Tibial nerve (tissue), 4 donors: ENCODE measurements at regions not wholly inside any gene's neighbourhood (a gene's known extent, or its start where the extent isn't known, plus 50 kb on each side); places are given as distances from the start of the nearest gene placed in this dataset.

Experiments
- DNase-seq, 2 donors: peaks; one replicate each; pipeline ENCODE4 v3.0.0-alpha.2; 2019; ENCODE audit warnings: low spot score in 2 of 2
- H3K27ac ChIP-seq, 4 donors: fragments of 200-600 bp; sonication (generic) in 3 of 4; one replicate each; pipeline ENCODE4 v1.5.1; 2017 to 2019; ENCODE audit warnings: mild to moderate bottlenecking in 1 of 4
- H3K27me3 ChIP-seq, 2 donors: fragments of 200-600 bp; sonication (generic) in 1 of 2; one replicate each; pipeline versions ENCODE4 v1.5.1 to v1.6.0; 2017 to 2019
- H3K36me3 ChIP-seq, 3 donors: fragments of 200-600 bp; sonication (generic); one replicate each; pipeline ENCODE4 v1.5.1; 2018 to 2019
- H3K4me1 ChIP-seq, 4 donors: fragments of 200-600 bp; sonication (generic) in 3 of 4; one replicate each; pipeline ENCODE4 v1.5.1; 2017 to 2019
- H3K4me3 ChIP-seq, 4 donors: fragments of 200-600 bp; sonication (generic) in 3 of 4; one replicate each; pipeline ENCODE4 v1.5.1; 2017 to 2019; ENCODE audit warnings: mild to moderate bottlenecking in 1 of 4, moderate library complexity in 1 of 4
- H3K9me3 ChIP-seq, 4 donors: fragments of 200-600 bp; sonication (generic) in 3 of 4; one replicate each; pipeline ENCODE4 v1.5.1; 2017 to 2019
- EP300 ChIP-seq, 2 donors: sonication (generic); formaldehyde crosslinking; IDR thresholded peaks; one replicate each; pipeline ENCODE4 v1.6.1; 2017; ENCODE audit warnings: antibody characterized with exemption in 2 of 2, mild to moderate bottlenecking in 1 of 2
- POLR2A ChIP-seq, 2 donors: fragments of 450-650 bp; IDR thresholded peaks; one replicate each; pipeline ENCODE4 v1.6.1; 2017; ENCODE audit warnings: antibody characterized with exemption in 2 of 2, mild to moderate bottlenecking in 2 of 2, moderate library complexity in 2 of 2
- WGBS, 2 donors: methylation state at CpG; one replicate each; pipeline ENCODE4 v1.1.5; 2018; 5-methylcytosine and 5-hydroxymethylcytosine counted together
- TF ChIP-seq, protein P1 (sequence below), 5 experiments: fragments of 200-600 bp in 3 of 5; fragments of 450-650 bp in 2 of 5; sonication (generic) in 3 of 5; IDR thresholded peaks; one replicate each; pipeline ENCODE4 v1.5.1; 2016 to 2019; ENCODE audit warnings: antibody characterized with exemption in 5 of 5, mild to moderate bottlenecking in 3 of 5, moderate library complexity in 2 of 5

DNA sequence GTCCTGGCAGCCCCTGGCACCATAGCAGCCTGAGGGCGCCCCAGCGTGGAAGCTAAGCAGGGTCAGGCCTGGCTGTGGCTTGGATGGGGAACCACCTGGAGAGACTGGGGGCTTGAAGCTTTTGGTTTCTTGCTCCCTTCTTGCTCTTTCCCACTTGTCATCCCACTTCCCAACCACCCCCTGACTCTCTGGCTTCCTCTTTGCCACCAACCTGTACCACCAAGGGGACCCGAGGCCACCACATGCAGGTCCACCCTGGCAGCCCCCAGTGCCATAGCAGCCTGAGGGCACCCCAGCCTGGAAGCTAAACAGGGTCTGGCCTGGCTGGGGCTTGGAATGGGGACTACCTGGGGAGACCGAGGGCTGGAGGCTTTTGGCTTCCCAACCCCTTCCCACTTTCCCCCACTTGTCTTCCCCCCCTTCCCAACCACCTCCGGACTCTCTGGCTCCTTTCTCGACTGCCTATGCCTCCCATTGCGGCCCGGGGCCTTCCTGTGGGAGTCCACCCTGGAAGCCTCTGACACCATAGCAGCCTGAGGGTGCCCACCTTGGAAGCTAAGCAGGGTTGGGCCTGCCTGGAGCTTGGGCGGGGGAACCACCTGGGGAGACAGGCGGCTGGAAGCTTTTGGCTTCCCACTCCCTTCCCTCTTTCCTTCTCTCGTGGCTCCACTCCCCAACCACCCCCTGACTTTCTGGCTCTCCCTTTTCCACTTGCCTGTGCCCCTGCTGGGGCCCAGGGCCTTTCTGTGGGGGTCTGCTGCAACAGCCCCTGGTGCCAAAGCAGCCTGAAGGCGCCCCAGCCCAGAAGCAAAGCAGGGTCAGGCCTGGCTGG, 2294.4 kb downstream of the TP53TG3F start:
- TF ChIP-seq, protein P1, sequence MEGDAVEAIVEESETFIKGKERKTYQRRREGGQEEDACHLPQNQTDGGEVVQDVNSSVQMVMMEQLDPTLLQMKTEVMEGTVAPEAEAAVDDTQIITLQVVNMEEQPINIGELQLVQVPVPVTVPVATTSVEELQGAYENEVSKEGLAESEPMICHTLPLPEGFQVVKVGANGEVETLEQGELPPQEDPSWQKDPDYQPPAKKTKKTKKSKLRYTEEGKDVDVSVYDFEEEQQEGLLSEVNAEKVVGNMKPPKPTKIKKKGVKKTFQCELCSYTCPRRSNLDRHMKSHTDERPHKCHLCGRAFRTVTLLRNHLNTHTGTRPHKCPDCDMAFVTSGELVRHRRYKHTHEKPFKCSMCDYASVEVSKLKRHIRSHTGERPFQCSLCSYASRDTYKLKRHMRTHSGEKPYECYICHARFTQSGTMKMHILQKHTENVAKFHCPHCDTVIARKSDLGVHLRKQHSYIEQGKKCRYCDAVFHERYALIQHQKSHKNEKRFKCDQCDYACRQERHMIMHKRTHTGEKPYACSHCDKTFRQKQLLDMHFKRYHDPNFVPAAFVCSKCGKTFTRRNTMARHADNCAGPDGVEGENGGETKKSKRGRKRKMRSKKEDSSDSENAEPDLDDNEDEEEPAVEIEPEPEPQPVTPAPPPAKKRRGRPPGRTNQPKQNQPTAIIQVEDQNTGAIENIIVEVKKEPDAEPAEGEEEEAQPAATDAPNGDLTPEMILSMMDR (IDR thresholded peaks at IDR 0.05) = no peak
- no peak for TF ChIP-seq POLR2A (IDR thresholded peaks at IDR 0.05)
- TF ChIP-seq EP300 (IDR thresholded peaks at IDR 0.05) = no peak
- peaks cover 0 to 64% (median 0%) of the 10 kb centered on the region in 4 donors for H3K9me3 ChIP-seq
- no peaks in the 10 kb centered on the region for H3K27me3 ChIP-seq
- DNase-seq = no peak
- WGBS, 2 donors = 70 to 72% methylated on average over 12 of the region's 12 CpGs
- no peaks in the 10 kb centered on the region for H3K36me3 ChIP-seq
- H3K4me3 ChIP-seq = no peak overlapping the region
- H3K4me1 ChIP-seq = no peaks in the 10 kb centered on the region
- H3K27ac ChIP-seq = no peak overlapping the region

GRCh38 chr16:35754391-35755369, 2295.3 kb downstream of the TP53TG3F start:
- no peak overlapping the region for H3K27ac ChIP-seq
- no peaks in the 10 kb centered on the region for H3K36me3 ChIP-seq
- TF ChIP-seq EP300 (IDR thresholded peaks at IDR 0.05) = no peak
- TF ChIP-seq, protein P1 (IDR thresholded peaks at IDR 0.05) = no peak
- no peak for TF ChIP-seq POLR2A (IDR thresholded peaks at IDR 0.05)
- H3K4me3 ChIP-seq = no peak overlapping the region
- H3K9me3 ChIP-seq = peaks cover 0 to 55% (median 0%) of the 10 kb centered on the region in 4 donors
- H3K4me1 ChIP-seq = no peaks in the 10 kb centered on the region
- 73 to 80% methylated on average over 12 of the region's 12 CpGs for WGBS, 2 donors
- no peaks in the 10 kb centered on the region for H3K27me3 ChIP-seq
- DNase-seq = no peak

DNA sequence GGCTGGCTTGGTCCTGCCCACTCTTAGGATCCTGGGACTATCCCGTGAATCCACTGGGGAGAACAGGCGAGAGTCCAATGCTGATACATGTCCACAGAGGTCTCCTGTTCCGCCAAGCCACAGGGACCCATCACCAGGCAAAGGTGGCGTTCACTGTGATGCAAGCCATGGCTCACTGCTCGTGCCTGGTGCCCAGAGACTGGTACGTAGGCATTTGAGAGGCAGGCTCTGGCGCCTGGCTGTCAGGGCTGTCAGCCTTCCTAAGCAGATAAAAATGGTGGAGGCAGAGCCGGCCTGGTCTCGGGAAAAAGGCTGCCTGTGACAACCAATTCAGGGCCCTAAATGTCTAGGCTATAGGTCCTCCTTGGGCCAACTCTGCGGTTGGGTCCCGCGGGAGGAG, 2329.0 kb downstream of the TP53TG3F start:
- Histone ChIP-seq H3K4me3 (no peak overlapping the region), H3K27ac (no peak overlapping the region), H3K9me3 (peaks cover 0 to 41% (median 0%) of the 10 kb centered on the region in 4 donors), H3K27me3 (no peaks in the 10 kb centered on the region), H3K36me3 (no peaks in the 10 kb centered on the region), H3K4me1 (no peaks in the 10 kb centered on the region)
- 68 to 69% methylated on average over 11 to 12 of the region's 12 CpGs for WGBS, 2 donors
- DNase-seq = no peak
- TF ChIP-seq EP300 (IDR thresholded peaks at IDR 0.05) (no peak), POLR2A (IDR thresholded peaks at IDR 0.05) (no peak)
- TF ChIP-seq, protein P1 (IDR thresholded peaks at IDR 0.05) = no peak

- DNase-seq = no peak
- 74 to 81% methylated on average over 24 of the region's 25 CpGs for WGBS, 2 donors
- Histone ChIP-seq H3K9me3 (peaks cover 0 to 30% (median 0%) of the 10 kb centered on the region in 4 donors), H3K36me3 (no peaks in the 10 kb centered on the region), H3K4me1 (no peaks in the 10 kb centered on the region), H3K4me3 (no peak overlapping the region), H3K27ac (no peak overlapping the region), H3K27me3 (no peaks in the 10 kb centered on the region)
- TF ChIP-seq POLR2A (IDR thresholded peaks at IDR 0.05) = no peak
- TF ChIP-seq EP300 (IDR thresholded peaks at IDR 0.05) = no peak
These were observed 2333.3 kb downstream of the TP53TG3F start for GRCh38 chr16:35792516-35793285.

DNA sequence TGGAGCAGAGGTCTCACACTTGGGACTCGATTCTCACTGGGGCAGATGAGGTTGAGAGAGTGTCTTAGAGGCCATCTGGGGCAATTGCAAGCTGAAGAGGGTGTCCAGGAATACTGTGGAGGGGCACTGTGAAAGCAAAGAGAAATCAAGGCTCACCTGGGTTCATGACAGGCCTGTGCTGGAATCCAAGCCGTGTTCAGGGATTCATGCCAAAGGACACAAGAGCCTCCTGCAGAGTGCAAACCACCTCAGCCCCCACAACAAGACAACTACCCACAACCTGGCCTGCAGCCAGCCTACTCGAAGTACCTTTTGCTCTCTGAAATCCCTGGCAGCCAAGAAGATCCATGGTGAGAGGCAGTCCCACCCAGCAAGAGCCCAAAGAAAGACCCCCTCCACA, 2334.2 kb downstream of the TP53TG3F start:
- no peak overlapping the region for H3K27ac ChIP-seq
- no peak for DNase-seq
- H3K36me3 ChIP-seq = no peaks in the 10 kb centered on the region
- H3K4me1 ChIP-seq = no peaks in the 10 kb centered on the region
- H3K9me3 ChIP-seq = peaks cover 0 to 30% (median 0%) of the 10 kb centered on the region in 4 donors
- TF ChIP-seq EP300 (IDR thresholded peaks at IDR 0.05) = no peak
- TF ChIP-seq, protein P1 (IDR thresholded peaks at IDR 0.05) = no peak
- TF ChIP-seq POLR2A (IDR thresholded peaks at IDR 0.05) = no peak
- no peaks in the 10 kb centered on the region for H3K27me3 ChIP-seq
- WGBS, 2 donors = 23 to 49% methylated on average over 3 of the region's 3 CpGs
- H3K4me3 ChIP-seq = no peak overlapping the region
